Lung (tissue), 11 donors: ENCODE measurements at regions not wholly inside any gene's neighbourhood (a gene's known extent, or its start where the extent isn't known, plus 50 kb on each side); places are given as distances from the start of the nearest gene placed in this dataset.

Experiments used
- ATAC-seq: fragments of 200-7000 bp; cut with Tn5 transposase; one replicate; pipeline ENCODE4 v1.9.1; 2020; ENCODE audit warnings: moderate number of reproducible peaks; ENCODE audit not compliant: insufficient read depth, low FRiP score
- DNase-seq, 3 donors: peaks; one replicate each; pipeline ENCODE4 v3.0.0-alpha.2; 2013 to 2017
- H3K27ac ChIP-seq, 2 donors: one replicate each; pipeline ENCODE4 v1.5.1; 2013; ENCODE audit warnings: mild to moderate bottlenecking in 2 of 2, moderate library complexity in 2 of 2, control low read depth in 1 of 2, inconsistent platforms in 1 of 2, low read depth in 1 of 2, low read length in 1 of 2
- H3K27me3 ChIP-seq, 3 donors: one replicate each; pipeline ENCODE4 v1.5.1; 2013; ENCODE audit warnings: low read length in 2 of 3; ENCODE audit not compliant: control insufficient read depth in 3 of 3, insufficient read depth in 3 of 3
- H3K36me3 ChIP-seq, 4 donors: one replicate each; pipeline ENCODE4 v1.5.1; 2013; ENCODE audit warnings: low read length in 4 of 4, mild to moderate bottlenecking in 1 of 4, moderate library complexity in 1 of 4; ENCODE audit not compliant: control insufficient read depth in 4 of 4, insufficient read depth in 4 of 4
- H3K4me1 ChIP-seq, 5 donors: one replicate each; pipeline ENCODE4 v1.5.1; 2013; ENCODE audit warnings: low read length in 5 of 5, mild to moderate bottlenecking in 2 of 5, moderate library complexity in 1 of 5; ENCODE audit not compliant: control insufficient read depth in 5 of 5, insufficient read depth in 5 of 5
- H3K4me3 ChIP-seq: one replicate; pipeline ENCODE4 v1.5.1; 2013; ENCODE audit warnings: mild to moderate bottlenecking, control low read depth, moderate library complexity
- H3K9ac ChIP-seq, 2 donors: one replicate each; pipeline ENCODE4 v1.5.1; 2013; ENCODE audit warnings: low read length in 2 of 2, control low read depth in 1 of 2; ENCODE audit not compliant: insufficient read depth in 1 of 2
- H3K9me3 ChIP-seq, 4 donors: one replicate each; pipeline ENCODE4 v1.5.1; 2013; ENCODE audit warnings: low read length in 3 of 4, mild to moderate bottlenecking in 1 of 4, moderate library complexity in 1 of 4; ENCODE audit not compliant: control insufficient read depth in 4 of 4, insufficient read depth in 3 of 4
- CTCF ChIP-seq: IDR thresholded peaks from 2 replicates; pipeline ENCODE4 v1.5.1; 2012; ENCODE audit warnings: mild to moderate bottlenecking; ENCODE audit errors: control extremely low read depth, extremely low read depth
- WGBS, 2 donors: extraction: QIAGEN DNeasy Blood & Tissue Kit; methylation state at CpG; one replicate each; pipeline ENCODE4 v1.1.7; 2013; 5-methylcytosine and 5-hydroxymethylcytosine counted together
- donor health status: control.
- donor health status: control.
- donor health status: Bipolar disorder and iron deficiency.
- donor health status: healthy.
- donor health status: DM: yes; HTN: yes; CAD: no.

- H3K27ac ChIP-seq, result no peak overlapping the region
- H3K9me3 ChIP-seq, result peaks cover 0 to 2% (median 0%) of the 10 kb centered on the region in 4 donors
- no peak for TF ChIP-seq CTCF
- no peak for DNase-seq
- H3K4me3 ChIP-seq, result no peak overlapping the region
- no peaks in the 10 kb centered on the region for H3K27me3 ChIP-seq
- 92% methylated on average over 3 of the region's 3 CpGs for WGBS, 2 donors
- no peak for ATAC-seq
- no peaks in the 10 kb centered on the region for H3K36me3 ChIP-seq
- H3K9ac ChIP-seq, result no peak overlapping the region
- H3K4me1 ChIP-seq, result peaks cover 0 to 5% (median 0%) of the 10 kb centered on the region in 5 donors
Observed at GRCh38 chr13:40452741-40453334, 213.6 kb downstream of the FOXO1 start.

DNA sequence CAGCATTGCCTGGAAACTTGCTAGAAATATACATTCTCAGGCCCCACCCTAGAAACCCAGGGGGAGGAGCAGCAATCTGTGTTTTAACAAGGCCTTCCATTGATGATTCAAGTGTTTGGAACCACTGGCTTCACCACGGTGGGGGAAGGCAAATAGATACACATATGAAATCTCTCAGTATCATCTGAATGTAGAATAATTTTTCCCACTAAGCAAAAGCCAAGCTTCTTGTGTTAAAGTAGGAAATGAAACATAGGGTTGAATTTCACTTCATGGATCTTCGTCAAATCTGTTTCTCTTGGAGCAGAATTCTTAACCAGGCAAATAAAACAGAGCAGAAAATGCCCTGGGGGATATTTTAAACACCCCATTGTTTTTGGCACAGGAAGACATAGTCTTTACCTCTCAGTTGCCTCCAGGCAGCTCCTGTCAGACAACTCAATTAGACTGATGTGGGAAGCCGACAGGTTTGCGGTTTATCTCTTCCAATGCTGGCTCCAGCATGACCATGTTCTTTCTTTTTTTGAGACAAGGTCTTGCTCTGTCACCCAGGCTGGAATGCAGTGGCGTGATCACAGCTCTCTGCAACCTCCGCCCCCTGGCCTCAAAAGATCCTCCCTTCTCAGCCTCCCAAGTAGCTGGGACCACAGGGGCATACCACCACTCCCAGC lies 213.0 kb downstream of the FOXO1 start:
- WGBS, 2 donors, result 89 to 96% methylated on average over 6 of the region's 6 CpGs

GRCh38 chr13:40456397-40456953 lies 210.0 kb downstream of the FOXO1 start:
- H3K4me1 ChIP-seq, result peaks cover 0 to 5% (median 0%) of the 10 kb centered on the region in 5 donors
- ATAC-seq (no peak), DNase-seq (no peak)
- H3K9ac ChIP-seq, result no peak overlapping the region
- no peak for TF ChIP-seq CTCF
- peaks cover 0 to 2% (median 0%) of the 10 kb centered on the region in 4 donors for H3K9me3 ChIP-seq
- no peaks in the 10 kb centered on the region for H3K36me3 ChIP-seq
- 55 to 60% methylated on average over 3 of the region's 3 CpGs for whole genome bisulfite sequencing, 2 donors
- no peaks in the 10 kb centered on the region for H3K27me3 ChIP-seq
- no peak overlapping the region for H3K4me3 ChIP-seq
- H3K27ac ChIP-seq, result no peak overlapping the region

More for the DNA sequence above, 213.0 kb downstream of the FOXO1 start:
- H3K4me1 ChIP-seq, result peaks cover 0 to 5% (median 0%) of the 10 kb centered on the region in 5 donors
- H3K9ac ChIP-seq, result no peak overlapping the region
- H3K9me3 ChIP-seq, result peaks cover 0 to 2% (median 0%) of the 10 kb centered on the region in 4 donors
- H3K27ac ChIP-seq, result no peak overlapping the region
- TF ChIP-seq CTCF, result no peak
- no peak overlapping the region for H3K4me3 ChIP-seq
- DNase-seq (no peak), ATAC-seq (no peak)
- H3K36me3 ChIP-seq, result no peaks in the 10 kb centered on the region
- no peaks in the 10 kb centered on the region for H3K27me3 ChIP-seq
